ENCODE measurements at regions not wholly inside any gene's neighbourhood (a gene's known extent, or its start where the extent isn't known, plus 50 kb on each side); places are given as distances from the start of the nearest gene placed in this dataset.

GRCh38 chr1:29524285-29525065, 288.2 kb downstream of the PTPRU start:
- DNase-seq, result no peak
- H3K9me3 Mint-ChIP-seq, result peaks cover 1% of the 10 kb centered on the region
- no peak overlapping the region for H3K4me3 Mint-ChIP-seq
- no peak overlapping the region for H3K27ac Mint-ChIP-seq
- H3K36me3 Mint-ChIP-seq (ENCODE audit: low read depth), result no peaks in the 10 kb centered on the region
- H3K4me1 Mint-ChIP-seq, result no peaks in the 10 kb centered on the region
- H3K27me3 Mint-ChIP-seq, result peaks cover 2% of the 10 kb centered on the region
- intact Hi-C loops (cut with micrococcal nuclease), result no loop called here

GRCh38 chr1:29523576-29523975, 287.3 kb downstream of the PTPRU start:
- intact Hi-C loops (cut with micrococcal nuclease), result no loop called here
- Mint-ChIP-seq H3K4me1 (no peaks in the 10 kb centered on the region), H3K36me3 (ENCODE audit: low read depth) (no peaks in the 10 kb centered on the region), H3K27ac (no peak overlapping the region), H3K4me3 (no peak overlapping the region), H3K27me3 (peaks cover 2% of the 10 kb centered on the region), H3K9me3 (no peaks in the 10 kb centered on the region)
- DNase-seq, result no peak

DNA sequence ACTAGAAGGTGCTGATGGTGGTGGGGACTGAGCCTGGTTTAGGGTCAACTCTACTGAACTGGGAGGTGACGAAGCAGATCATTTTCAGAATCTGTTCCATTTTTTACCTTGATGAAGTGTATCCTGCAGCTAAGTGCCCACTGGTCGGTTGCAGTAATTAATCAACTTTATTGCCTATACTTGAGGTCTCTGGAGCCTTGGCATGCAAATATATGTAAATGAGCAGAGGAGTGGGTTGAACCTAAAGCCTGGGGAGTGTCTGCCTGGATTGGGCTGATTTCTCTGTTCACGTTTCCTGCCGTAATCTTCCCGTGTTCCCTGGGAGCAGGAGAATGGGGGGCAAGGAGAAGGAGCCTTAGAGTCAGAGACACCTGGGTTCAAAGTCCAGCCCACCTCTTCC, 286.8 kb downstream of the PTPRU start:
- H3K9me3 Mint-ChIP-seq, result no peaks in the 10 kb centered on the region
- no peak overlapping the region for H3K27ac Mint-ChIP-seq
- no peak for DNase-seq
- no peak overlapping the region for H3K4me3 Mint-ChIP-seq
- no peaks in the 10 kb centered on the region for H3K36me3 Mint-ChIP-seq (ENCODE audit: low read depth)
- intact Hi-C loops (cut with micrococcal nuclease), result no loop called here
- H3K27me3 Mint-ChIP-seq, result peaks cover 2% of the 10 kb centered on the region
- no peaks in the 10 kb centered on the region for H3K4me1 Mint-ChIP-seq

GRCh38 chr1:29521811-29522580, 285.7 kb downstream of the PTPRU start:
- no peaks in the 10 kb centered on the region for H3K4me1 Mint-ChIP-seq

DNA sequence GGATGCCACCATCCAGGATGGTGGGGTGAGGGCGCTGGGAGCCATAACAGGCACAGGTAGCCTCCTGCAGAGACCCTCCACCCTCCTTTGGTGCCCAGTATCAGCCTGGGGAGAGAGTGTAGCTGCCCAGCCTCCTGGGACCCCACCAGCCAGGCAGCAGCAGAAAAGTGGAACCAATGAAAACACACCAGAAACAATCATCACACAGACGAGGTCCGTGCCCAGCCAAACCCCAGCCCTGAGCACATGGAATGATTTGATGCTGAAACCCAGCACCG, 285.1 kb downstream of the PTPRU start:
- H3K36me3 Mint-ChIP-seq (ENCODE audit: low read depth), result no peaks in the 10 kb centered on the region
- intact Hi-C loops (cut with micrococcal nuclease), result no loop called here
- no peaks in the 10 kb centered on the region for H3K27me3 Mint-ChIP-seq
- no peak overlapping the region for H3K27ac Mint-ChIP-seq
- no peaks in the 10 kb centered on the region for H3K4me1 Mint-ChIP-seq
- no peak for DNase-seq
- H3K4me3 Mint-ChIP-seq, result no peak overlapping the region
- H3K9me3 Mint-ChIP-seq, result no peaks in the 10 kb centered on the region

More at GRCh38 chr1:29521811-29522580, 285.7 kb downstream of the PTPRU start:
- no peak overlapping the region for H3K4me3 Mint-ChIP-seq
- intact Hi-C loops (cut with micrococcal nuclease), result no loop called here
- H3K27me3 Mint-ChIP-seq, result peaks cover 2% of the 10 kb centered on the region
- no peaks in the 10 kb centered on the region for H3K36me3 Mint-ChIP-seq (ENCODE audit: low read depth)
- H3K27ac Mint-ChIP-seq, result no peak overlapping the region
- DNase-seq, result no peak
- H3K9me3 Mint-ChIP-seq, result no peaks in the 10 kb centered on the region

DNA sequence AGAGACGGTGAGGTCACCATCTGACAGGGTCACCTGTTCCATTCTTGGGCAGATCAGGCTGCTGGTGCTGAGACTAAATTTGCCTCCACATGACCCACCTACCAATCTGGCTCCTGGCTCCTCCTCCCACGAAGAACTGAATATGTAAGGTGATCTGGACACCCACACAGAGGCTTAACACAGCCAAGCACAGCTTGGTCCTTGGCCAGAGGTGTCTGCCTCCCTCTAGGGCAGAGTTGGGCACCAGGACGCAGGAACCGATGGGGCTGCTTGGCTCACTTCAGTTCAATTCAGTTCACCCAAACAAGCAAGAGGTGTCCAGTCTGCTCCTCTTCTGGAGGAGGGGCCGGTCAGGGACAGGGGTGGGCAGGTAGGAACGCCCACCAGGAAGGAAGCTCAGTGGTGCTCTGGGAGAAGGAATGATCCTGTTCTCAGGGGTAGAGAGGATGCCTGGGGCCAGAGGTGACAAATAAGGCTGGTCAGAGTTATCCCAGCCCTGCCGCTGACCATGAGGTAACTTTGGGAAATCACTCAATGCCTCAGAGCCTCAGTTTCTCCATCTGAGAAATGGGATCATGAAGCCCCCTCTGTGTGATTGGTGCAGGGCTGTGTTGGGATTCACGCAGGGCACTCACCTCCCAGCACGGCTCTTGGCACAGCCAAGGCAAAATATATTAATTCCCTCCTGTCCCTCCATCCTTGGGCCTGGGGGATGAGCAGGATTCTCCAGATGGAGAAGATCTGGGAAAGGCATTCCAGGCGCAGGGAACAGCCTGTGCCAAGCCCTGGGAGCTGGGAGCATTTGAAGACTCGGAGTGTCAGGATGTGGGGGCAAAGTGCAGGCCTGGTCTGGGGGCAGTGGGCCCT, 284.5 kb downstream of the PTPRU start:
- Mint-ChIP-seq H3K27ac (no peak overlapping the region), H3K4me1 (no peaks in the 10 kb centered on the region)
- no peak for DNase-seq

DNA sequence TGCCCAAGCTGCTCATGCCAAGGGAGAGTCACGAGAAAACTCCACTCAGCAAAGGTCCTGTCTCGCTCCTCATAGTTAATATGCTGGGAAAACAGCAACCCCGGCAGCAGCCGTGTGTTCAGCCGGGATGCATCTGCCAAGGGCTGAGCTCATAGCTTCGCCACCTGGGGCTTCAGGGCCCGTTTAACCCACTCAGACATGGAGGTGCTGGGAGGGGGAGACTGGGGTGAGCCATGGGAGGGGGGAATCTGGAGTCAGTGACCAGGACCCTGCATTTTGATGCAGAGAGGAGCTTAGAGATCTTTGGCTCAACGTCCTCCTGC, 283.4 kb downstream of the PTPRU start:
- Mint-ChIP-seq H3K36me3 (ENCODE audit: low read depth) (no peaks in the 10 kb centered on the region), H3K4me3 (no peak overlapping the region)

More for the DNA sequence above, 284.5 kb downstream of the PTPRU start:
- intact Hi-C loops (cut with micrococcal nuclease), result no loop called here
- H3K27me3 Mint-ChIP-seq, result no peaks in the 10 kb centered on the region
- no peaks in the 10 kb centered on the region for H3K9me3 Mint-ChIP-seq
- no peak overlapping the region for H3K4me3 Mint-ChIP-seq
- H3K36me3 Mint-ChIP-seq (ENCODE audit: low read depth), result no peaks in the 10 kb centered on the region

GRCh38 chr1:29519108-29519787, 282.9 kb downstream of the PTPRU start:
- DNase-seq, result no peak
- no peaks in the 10 kb centered on the region for H3K27me3 Mint-ChIP-seq
- H3K27ac Mint-ChIP-seq, result no peak overlapping the region
- no peaks in the 10 kb centered on the region for H3K4me1 Mint-ChIP-seq
- H3K9me3 Mint-ChIP-seq, result no peaks in the 10 kb centered on the region
- H3K36me3 Mint-ChIP-seq (ENCODE audit: low read depth), result no peaks in the 10 kb centered on the region
- intact Hi-C loops (cut with micrococcal nuclease), result no loop called here
- H3K4me3 Mint-ChIP-seq, result no peak overlapping the region

More for the DNA sequence above, 283.4 kb downstream of the PTPRU start:
- Mint-ChIP-seq H3K27me3 (no peaks in the 10 kb centered on the region), H3K9me3 (no peaks in the 10 kb centered on the region), H3K4me1 (no peaks in the 10 kb centered on the region), H3K27ac (no peak overlapping the region)
- DNase-seq, result no peak
- intact Hi-C loops (cut with micrococcal nuclease), result no loop called here

- Mint-ChIP-seq H3K4me3 (no peak overlapping the region), H3K27ac (no peak overlapping the region), H3K36me3 (ENCODE audit: low read depth) (no peaks in the 10 kb centered on the region), H3K27me3 (no peaks in the 10 kb centered on the region), H3K4me1 (no peaks in the 10 kb centered on the region), H3K9me3 (no peaks in the 10 kb centered on the region)
- intact Hi-C loops (cut with micrococcal nuclease), result no loop called here
- DNase-seq, result no peak
Measured at GRCh38 chr1:29518183-29518835, 282.0 kb downstream of the PTPRU start.

DNA sequence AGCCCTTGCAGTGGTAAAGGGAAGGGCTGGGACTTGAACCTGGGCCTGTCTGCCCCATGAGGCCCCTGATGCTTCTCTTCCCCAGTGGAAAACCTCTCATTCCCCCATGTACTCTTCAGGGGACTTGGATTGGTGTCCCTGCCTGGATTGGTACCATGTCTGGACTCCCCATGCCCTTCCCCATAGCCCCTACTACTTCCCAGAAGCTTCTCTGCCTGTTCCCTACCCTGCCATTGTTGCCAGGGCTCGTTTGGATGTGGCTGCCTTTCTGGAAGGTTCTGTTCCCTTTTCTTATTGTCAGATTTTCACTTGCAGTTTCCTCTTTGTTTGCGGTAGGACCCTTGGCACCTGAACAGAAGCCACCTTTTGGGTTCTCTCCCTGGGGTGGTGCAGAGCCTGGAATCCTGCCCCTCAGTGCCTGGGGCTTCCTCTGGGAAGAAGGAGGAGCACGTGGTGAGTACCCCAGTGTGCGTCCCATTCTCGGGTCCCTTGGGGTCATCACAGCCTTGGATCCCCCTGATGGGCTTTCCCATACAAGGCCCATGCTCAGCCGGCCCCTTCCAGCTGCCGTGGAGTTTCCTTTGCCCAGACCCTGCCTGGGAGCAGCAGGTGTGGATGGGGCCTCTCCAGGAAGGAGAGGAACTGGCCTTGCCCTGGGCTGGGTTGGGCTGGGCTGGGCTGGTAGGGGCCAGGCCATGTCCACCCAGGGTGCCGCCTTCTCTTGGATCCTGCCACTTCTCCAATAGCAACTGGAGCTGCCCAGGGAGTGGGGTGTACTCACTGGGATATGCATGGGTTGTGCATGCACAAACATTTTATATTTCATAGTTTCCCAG, 281.1 kb downstream of the PTPRU start:
- no peaks in the 10 kb centered on the region for H3K36me3 Mint-ChIP-seq (ENCODE audit: low read depth)
- DNase-seq, result no peak
- H3K4me3 Mint-ChIP-seq, result no peak overlapping the region
- H3K27me3 Mint-ChIP-seq, result no peaks in the 10 kb centered on the region
- no peak overlapping the region for H3K27ac Mint-ChIP-seq
- intact Hi-C loops (cut with micrococcal nuclease), result no loop called here
- no peaks in the 10 kb centered on the region for H3K4me1 Mint-ChIP-seq
- no peaks in the 10 kb centered on the region for H3K9me3 Mint-ChIP-seq

GRCh38 chr1:29516063-29516820, 279.9 kb downstream of the PTPRU start:
- Mint-ChIP-seq H3K9me3 (no peaks in the 10 kb centered on the region), H3K36me3 (ENCODE audit: low read depth) (no peaks in the 10 kb centered on the region), H3K27me3 (peaks cover 4% of the 10 kb centered on the region), H3K27ac (no peak overlapping the region), H3K4me1 (no peaks in the 10 kb centered on the region), H3K4me3 (no peak overlapping the region)
- DNase-seq, result no peak
- intact Hi-C loops (cut with micrococcal nuclease), result no loop called here

- no peak for DNase-seq
- Mint-ChIP-seq H3K27me3 (peaks cover 9% of the 10 kb centered on the region), H3K4me3 (no peak overlapping the region)
Measured at GRCh38 chr1:29515170-29515955, 279.0 kb downstream of the PTPRU start.

More at GRCh38 chr1:29515170-29515955, 279.0 kb downstream of the PTPRU start:
- H3K4me1 Mint-ChIP-seq, result no peaks in the 10 kb centered on the region
- H3K27ac Mint-ChIP-seq, result no peak overlapping the region
- intact Hi-C loops (cut with micrococcal nuclease), result no loop called here
- no peaks in the 10 kb centered on the region for H3K36me3 Mint-ChIP-seq (ENCODE audit: low read depth)
- H3K9me3 Mint-ChIP-seq, result no peaks in the 10 kb centered on the region

Measured in activated CD4-positive, alpha-beta T cell treated with anti-CD3 and anti-CD28 coated beads, Interleukin-2, amount 10 ng/mL, durations not matched to agents 24 days and 14 days (primary cell).